HepG2 (cell line): ENCODE measurements at regions not wholly inside any gene's neighbourhood (a gene's known extent, or its start where the extent isn't known, plus 50 kb on each side); places are given as distances from the start of the nearest gene placed in this dataset.

ENCODE experiments used
- ATAC-seq: fragments of 200-7000 bp; cut with Tn5 transposase; 3 replicates; pipeline ENCODE4 v1.9.1; 2020; ENCODE audit warnings: mild to moderate bottlenecking, moderate library complexity
- BruUV-seq: library from RNA; stranded (reverse); fragments of 400-500 nt; replicated peaks from 2 replicates; lab custom pipeline; 2021; lab: Mats Ljungman, UMichigan
- CTCF ChIA-PET: fragments of 300-600 bp; formaldehyde crosslinking; extraction: SDS; loops from one replicate; lab custom pipeline; 2021; ENCODE audit warnings: low total read pairs, inconsistent platforms, low intra/inter-chr PET ratio; lab: Yijun Ruan, JAX
- POLR2A ChIA-PET: fragments of 350-600 bp; sonication (Branson Sonifier 250); formaldehyde crosslinking; loops from one replicate; lab custom pipeline; 2020; ENCODE audit warnings: antibody characterized with exemption, inconsistent platforms; lab: Yijun Ruan, JAX
- DNase-seq: peaks from one replicate; pipeline ENCODE4 v3.0.0-alpha.2; 2015; ENCODE audit warnings: low spot score
- FAIRE-seq: peaks from 3 replicates; lab custom pipeline; 2011; peaks lifted over from hg19 to GRCh38; lab: Jason Lieb, UNC
- H2AFZ ChIP-seq: one replicate; pipeline ENCODE4 v1.6.1; 2011; ENCODE audit warnings: low read length, inconsistent platforms
- H3K27ac ChIP-seq: fragments of 300-600 bp; 3 replicates; pipeline ENCODE4 v1.8.0; 2011; ENCODE audit warnings: mixed run types, mild to moderate bottlenecking, mixed read lengths, low read length, inconsistent platforms; ENCODE audit not compliant: insufficient read depth; ENCODE audit errors: extremely low read length
- H3K27me3 ChIP-seq, 2 experiments: fragments of 200-600 bp in 1 of 2; 2 replicates in 1 of 2; 3 replicates in 1 of 2; pipeline versions ENCODE4 v1.6.0 to v1.8.0; 2011; ENCODE audit warnings: low read length in 2 of 2, mild to moderate bottlenecking in 2 of 2, moderate library complexity in 2 of 2, inconsistent platforms in 1 of 2; ENCODE audit not compliant: insufficient read depth in 2 of 2, control insufficient read depth in 1 of 2
- H3K36me3 ChIP-seq, 2 experiments: fragments of 200-600 bp in 1 of 2; replicated peaks in 1 of 2; 2 replicates in 1 of 2; 3 replicates in 1 of 2; pipeline versions ENCODE4 v1.5.1 to v1.8.0; 2011; ENCODE audit warnings: low read length in 2 of 2, inconsistent platforms in 1 of 2; ENCODE audit not compliant: insufficient read depth in 2 of 2, control insufficient read depth in 1 of 2
- H3K4me1 ChIP-seq: 2 replicates; pipeline ENCODE4 v1.5.1; 2012; ENCODE audit warnings: low read length, inconsistent platforms; ENCODE audit not compliant: insufficient read depth
- H3K4me2 ChIP-seq: 2 replicates; pipeline ENCODE4 v1.6.0; 2011; ENCODE audit warnings: low read depth, low read length, inconsistent platforms
- H3K4me3 ChIP-seq, 3 experiments: fragments of 200-600 bp in 1 of 3; sonication (generic), shearing (Covaris generic) in 1 of 3; replicated peaks in 1 of 3; 2 replicates each; pipeline ENCODE4 v1.5.1; 2011 to 2016; ENCODE audit warnings: low read length in 3 of 3, inconsistent platforms in 2 of 3, low read depth in 2 of 3, mild to moderate bottlenecking in 2 of 3, control low read depth in 1 of 3, mixed read lengths in 1 of 3; ENCODE audit not compliant: insufficient read depth in 1 of 3
- H3K79me2 ChIP-seq: one replicate; pipeline ENCODE4 v1.6.1; 2011; ENCODE audit warnings: low read length, inconsistent platforms; ENCODE audit not compliant: insufficient read depth
- H3K9ac ChIP-seq: 2 replicates; pipeline ENCODE4 v1.6.0; 2011; ENCODE audit warnings: mild to moderate bottlenecking, low read depth, low read length, inconsistent platforms; ENCODE audit not compliant: insufficient read depth
- H3K9me3 ChIP-seq: 2 replicates; pipeline ENCODE4 v1.5.1; 2012; ENCODE audit warnings: mild to moderate bottlenecking, low read length
- H4K20me1 ChIP-seq: 2 replicates; pipeline ENCODE4 v1.6.0; 2011; ENCODE audit warnings: inconsistent platforms, mild to moderate bottlenecking, low read length, moderate library complexity; ENCODE audit not compliant: insufficient read depth
- CEBPB ChIP-seq: IDR thresholded peaks from 2 replicates; pipeline ENCODE4 v1.6.1; 2011; ENCODE audit warnings: low read depth, low read length, improper control_type of control experiment, borderline replicate concordance
- FIP1L1 ChIP-seq: fragments of 200-400 bp; formaldehyde crosslinking; IDR thresholded peaks from 2 replicates; pipeline ENCODE4 v1.6.1; 2018; ENCODE audit warnings: low read depth, mild to moderate bottlenecking, low read length, moderate library complexity, borderline replicate concordance; ENCODE audit not compliant: insufficient read depth
- KMT2B ChIP-seq: IDR thresholded peaks from 2 replicates; pipeline ENCODE4 v1.6.1; 2016; ENCODE audit warnings: missing genetic modification reagents, missing compliant biosample characterization
- MYC ChIP-seq: sonication (generic); formaldehyde crosslinking; IDR thresholded peaks from 2 replicates; pipeline ENCODE4 v1.9.0; 2021; ENCODE audit warnings: missing genetic modification reagents, borderline replicate concordance
- NFIC ChIP-seq: IDR thresholded peaks from 2 replicates; pipeline ENCODE4 v1.6.1; 2012; ENCODE audit warnings: mild to moderate bottlenecking, low read length, inconsistent platforms
- PCBP1 ChIP-seq: fragments of 200-400 bp; formaldehyde crosslinking; IDR thresholded peaks from 2 replicates; pipeline ENCODE4 v1.6.1; 2017; ENCODE audit warnings: mild to moderate bottlenecking, low read depth, low read length, borderline replicate concordance
- SMYD3 ChIP-seq: sonication (generic); formaldehyde crosslinking; IDR thresholded peaks from 2 replicates; pipeline ENCODE4 v1.8.1; 2023; ENCODE audit warnings: mild to moderate bottlenecking, missing genetic modification reagents
- SNAPC2 ChIP-seq: sonication (generic); formaldehyde crosslinking; IDR thresholded peaks from 2 replicates; pipeline ENCODE4 v1.8.1; 2022; ENCODE audit warnings: mild to moderate bottlenecking, missing genetic modification reagents
- SOX13 ChIP-seq, 3 experiments: fragments of 450-650 bp in 1 of 3; sonication (generic) in 1 of 3; formaldehyde crosslinking in 1 of 3; IDR thresholded peaks in 2 of 3; conservative IDR thresholded peaks in 1 of 3; 2 replicates each; pipeline versions ENCODE4 v1.5.0 to v1.6.1; 2016 to 2020; ENCODE audit warnings: antibody characterized with exemption in 1 of 3, mild to moderate bottlenecking in 1 of 3, missing compliant biosample characterization in 1 of 3, missing genetic modification reagents in 1 of 3, moderate library complexity in 1 of 3
- STAT5B ChIP-seq: sonication (generic); formaldehyde crosslinking; IDR thresholded peaks from 2 replicates; pipeline ENCODE4 v1.4.0; 2020; ENCODE audit warnings: missing genetic modification reagents
- TAF1 ChIP-seq: sonication (generic); formaldehyde crosslinking; IDR thresholded peaks from 2 replicates; pipeline ENCODE4 v1.4.0; 2020; ENCODE audit warnings: missing genetic modification reagents
- ZFP36L1 ChIP-seq: sonication (generic); formaldehyde crosslinking; IDR thresholded peaks from 2 replicates; pipeline ENCODE4 v1.8.0; 2022; ENCODE audit warnings: mild to moderate bottlenecking, missing genetic modification reagents, moderate library complexity
- ZNF550 ChIP-seq: sonication (generic); formaldehyde crosslinking; IDR thresholded peaks from 2 replicates; pipeline ENCODE4 v1.4.0; 2020; ENCODE audit warnings: mild to moderate bottlenecking, missing genetic modification reagents, borderline replicate concordance
- ZNF703 ChIP-seq: sonication (generic); formaldehyde crosslinking; IDR thresholded peaks from 2 replicates; pipeline ENCODE4 v1.5.1; 2020; ENCODE audit warnings: missing genetic modification reagents, mild to moderate bottlenecking, moderate library complexity, borderline replicate concordance
- ZNF724P ChIP-seq: sonication (generic); formaldehyde crosslinking; IDR thresholded peaks from 2 replicates; pipeline ENCODE4 v1.8.0; 2022; ENCODE audit warnings: missing genetic modification reagents, borderline replicate concordance
- ZXDC ChIP-seq: sonication (generic); formaldehyde crosslinking; IDR thresholded peaks from 2 replicates; pipeline ENCODE4 v1.5.0; 2020; ENCODE audit warnings: mild to moderate bottlenecking, missing genetic modification reagents
- WGBS: methylation state at CpG from one replicate; pipeline ENCODE4 v1.1.6; 2017; ENCODE audit warnings: low lambda C conversion rate; 5-methylcytosine and 5-hydroxymethylcytosine counted together
- in situ Hi-C: cut with HindIII; loops from 2 replicates; pipeline ENCODE4 v1.10.0; 2017; ENCODE audit warnings: low pct_unique_long_range_greater_than_20kb; ENCODE audit not compliant: extremely low pct_ligation_motif_present
- intact Hi-C: fragments of 100-400 bp; cut with micrococcal nuclease; formaldehyde crosslinking; loops from one replicate; pipeline ENCODE4 v1.10.0; 2022; ENCODE audit not compliant: unreplicated experiment
- TF ChIP-seq, protein P1 (sequence below): sonication (generic); formaldehyde crosslinking; IDR thresholded peaks from 2 replicates; pipeline ENCODE4 v1.4.0; 2020; ENCODE audit warnings: mild to moderate bottlenecking, missing genetic modification reagents

GRCh38 chr12:61302282-61302681, 957.9 kb upstream of the USP15 start:
- Histone ChIP-seq H2AFZ (no peak overlapping the region), H3K27me3 (no peaks in the 10 kb centered on the region), H3K4me1 (no peaks in the 10 kb centered on the region), H3K79me2 (no peaks in the 10 kb centered on the region), H3K9ac (no peak overlapping the region), H3K36me3 (no peaks in the 10 kb centered on the region), H3K4me2 (no peak overlapping the region), H3K27ac (no peak overlapping the region), H4K20me1 (no peaks in the 10 kb centered on the region), H3K4me3 (no peak overlapping the region), H3K9me3 (peaks cover 23% of the 10 kb centered on the region)
- WGBS: 42% methylated on average over 4 of the region's 4 CpGs
- intact Hi-C loops (no loop called here), in situ Hi-C loops (no loop called here)
- BruUV-seq: no TSS peak
- no peak for TF ChIP-seq SNAPC2 (CRISPR knock-in tag)
- TF ChIP-seq, protein P1, sequence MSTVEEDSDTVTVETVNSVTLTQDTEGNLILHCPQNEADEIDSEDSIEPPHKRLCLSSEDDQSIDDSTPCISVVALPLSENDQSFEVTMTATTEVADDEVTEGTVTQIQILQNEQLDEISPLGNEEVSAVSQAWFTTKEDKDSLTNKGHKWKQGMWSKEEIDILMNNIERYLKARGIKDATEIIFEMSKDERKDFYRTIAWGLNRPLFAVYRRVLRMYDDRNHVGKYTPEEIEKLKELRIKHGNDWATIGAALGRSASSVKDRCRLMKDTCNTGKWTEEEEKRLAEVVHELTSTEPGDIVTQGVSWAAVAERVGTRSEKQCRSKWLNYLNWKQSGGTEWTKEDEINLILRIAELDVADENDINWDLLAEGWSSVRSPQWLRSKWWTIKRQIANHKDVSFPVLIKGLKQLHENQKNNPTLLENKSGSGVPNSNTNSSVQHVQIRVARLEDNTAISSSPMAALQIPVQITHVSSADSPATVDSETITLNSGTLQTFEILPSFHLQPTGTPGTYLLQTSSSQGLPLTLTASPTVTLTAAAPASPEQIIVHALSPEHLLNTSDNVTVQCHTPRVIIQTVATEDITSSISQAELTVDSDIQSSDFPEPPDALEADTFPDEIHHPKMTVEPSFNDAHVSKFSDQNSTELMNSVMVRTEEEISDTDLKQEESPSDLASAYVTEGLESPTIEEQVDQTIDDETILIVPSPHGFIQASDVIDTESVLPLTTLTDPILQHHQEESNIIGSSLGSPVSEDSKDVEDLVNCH: no peak
- TF ChIP-seq PCBP1: no peak
- TF ChIP-seq MYC: no peak
- TF ChIP-seq SOX13 (IDR thresholded peaks at IDR 0.05): no peak
- TF ChIP-seq SOX13 (CRISPR knock-in tag; conservative IDR thresholded peaks at IDR 0.05 in 1 of 2, IDR thresholded peaks at IDR 0.05 in 1 of 2): no peak
- TF ChIP-seq ZNF550 (CRISPR knock-in tag): no peak
- TF ChIP-seq NFIC: no peak
- no peak for TF ChIP-seq TAF1 (CRISPR knock-in tag)
- no peak for TF ChIP-seq CEBPB
- TF ChIP-seq KMT2B (CRISPR knock-in tag): no peak
- no peak for TF ChIP-seq FIP1L1
- no peak for TF ChIP-seq SMYD3 (CRISPR knock-in tag)
- TF ChIP-seq ZNF724P (CRISPR knock-in tag): no peak
- no peak for TF ChIP-seq ZFP36L1 (CRISPR knock-in tag)
- no peak for TF ChIP-seq ZXDC (CRISPR knock-in tag)
- TF ChIP-seq STAT5B: no peak
- no peak for TF ChIP-seq ZNF703 (CRISPR knock-in tag)
- ChIA-PET POLR2A (no interaction called here), CTCF (no interaction called here)
- no peak for DNase-seq
- ATAC-seq: no peak
- no peak for FAIRE-seq
